ENCODE measurements at regions not wholly inside any gene's neighbourhood (a gene's known extent, or its start where the extent isn't known, plus 50 kb on each side); places are given as distances from the start of the nearest gene placed in this dataset.

DNA sequence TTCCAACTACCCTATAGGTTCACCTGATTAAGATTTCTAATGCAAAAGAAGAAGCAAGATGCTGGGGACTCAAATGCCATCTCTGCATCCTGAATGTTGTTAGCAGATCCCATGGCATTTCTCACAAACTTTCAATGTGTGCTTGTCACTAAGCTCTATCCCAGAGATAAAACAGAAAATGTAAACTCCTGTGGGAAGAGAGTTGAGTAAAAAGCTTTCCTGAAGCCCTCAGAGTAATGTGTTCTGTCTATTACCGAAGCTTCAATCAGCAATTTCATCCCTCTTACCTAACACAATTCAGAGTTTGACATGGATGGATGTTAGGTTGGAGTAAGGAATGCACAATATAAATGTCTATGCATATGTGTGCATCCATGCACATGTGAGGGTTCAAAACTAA is 829.9 kb upstream of the PRMT6 start:
- in situ Hi-C loops (cut with HindIII; ENCODE audit: low pct_ligation_motif_present, low pct_unique_long_range_greater_than_20kb, low sequenced_read_pairs) = no loop called here
- DNase-seq = no peak

DNA sequence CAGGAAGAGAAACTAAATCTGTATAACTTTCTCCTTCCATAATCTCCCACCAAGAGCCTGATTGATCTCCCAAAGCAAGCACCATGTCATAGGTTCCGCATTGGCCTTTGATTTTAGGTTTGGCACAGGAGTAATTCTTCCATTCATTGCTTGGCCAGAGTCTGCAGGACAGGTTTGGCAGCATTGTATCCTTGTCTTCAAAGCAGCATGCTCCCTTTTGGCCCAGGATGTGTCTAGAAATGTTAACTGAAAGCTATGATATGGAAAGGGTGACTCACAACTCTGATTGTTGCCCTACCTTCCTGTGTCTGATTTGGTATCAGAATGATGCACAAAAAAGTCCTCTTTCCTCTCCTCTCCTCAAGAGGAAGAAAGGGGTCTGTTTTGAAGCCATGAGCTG is 824.3 kb upstream of the PRMT6 start:
- in situ Hi-C loops (cut with HindIII; ENCODE audit: low pct_ligation_motif_present, low pct_unique_long_range_greater_than_20kb, low sequenced_read_pairs) = no loop called here
- DNase-seq = no peak

DNA sequence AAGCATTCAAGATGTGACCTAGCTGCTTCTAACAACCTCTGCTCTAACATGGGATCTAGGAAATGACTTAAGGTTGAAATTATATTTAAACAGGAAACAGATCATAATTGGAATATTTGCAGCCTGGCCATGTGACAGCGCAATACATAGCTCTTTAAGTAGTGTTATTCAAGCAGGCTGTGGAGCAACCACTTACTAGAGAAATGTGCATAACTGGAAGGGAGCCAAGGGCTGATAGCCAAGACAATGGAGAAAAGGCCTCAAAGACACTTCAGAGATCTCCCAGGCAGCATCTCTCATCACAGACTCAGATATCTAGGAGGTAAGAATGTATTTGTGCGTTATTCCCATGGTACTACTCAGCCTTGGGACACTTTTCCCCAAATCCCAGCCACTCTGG is 823.0 kb upstream of the PRMT6 start:
- DNase-seq = no peak
- in situ Hi-C loops (cut with HindIII; ENCODE audit: low pct_ligation_motif_present, low pct_unique_long_range_greater_than_20kb, low sequenced_read_pairs) = no loop called here

DNA sequence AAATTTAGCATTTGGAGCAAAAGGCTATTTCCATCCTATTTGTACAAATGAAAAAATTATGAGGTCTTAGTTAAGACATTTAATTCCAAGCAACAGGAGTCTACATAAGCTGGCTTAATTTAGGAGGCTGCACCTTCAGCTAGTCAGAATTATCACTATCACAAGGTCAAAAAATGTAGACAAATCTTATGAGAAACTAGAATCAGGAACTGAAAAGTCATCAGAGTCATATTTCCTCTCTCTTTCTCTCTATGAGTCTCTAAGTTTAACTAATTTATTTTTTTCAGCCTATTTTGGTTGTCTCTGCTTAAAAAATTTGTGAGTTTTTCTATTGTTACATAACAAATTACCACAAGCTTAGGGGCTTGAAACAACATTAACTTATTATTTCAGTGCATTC is 807.1 kb upstream of the PRMT6 start:
- in situ Hi-C loops (cut with HindIII; ENCODE audit: low pct_ligation_motif_present, low pct_unique_long_range_greater_than_20kb, low sequenced_read_pairs) = no loop called here

DNA sequence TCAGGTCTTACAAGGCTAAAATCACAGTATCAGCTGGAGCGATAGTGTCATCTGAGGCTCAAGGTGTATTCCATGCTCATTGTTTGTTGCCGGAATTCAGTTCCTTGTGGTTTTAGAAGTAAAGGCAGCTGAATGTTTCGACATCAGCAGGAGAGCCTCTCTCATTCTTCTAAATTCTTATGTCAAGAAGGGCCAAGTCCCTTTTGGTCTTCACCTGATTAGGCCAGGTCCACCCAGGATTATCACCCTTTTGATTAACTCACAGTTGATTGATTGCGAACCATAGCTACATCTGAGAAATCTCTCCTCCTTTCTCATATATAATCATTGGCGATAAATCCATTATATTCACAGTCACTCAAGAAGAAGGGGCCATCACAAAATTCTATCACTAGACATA is 806.7 kb upstream of the PRMT6 start:
- in situ Hi-C loops (cut with HindIII; ENCODE audit: low pct_ligation_motif_present, low pct_unique_long_range_greater_than_20kb, low sequenced_read_pairs) = no loop called here

More for the DNA sequence above, 807.1 kb upstream of the PRMT6 start:
- DNase-seq = no peak

DNA sequence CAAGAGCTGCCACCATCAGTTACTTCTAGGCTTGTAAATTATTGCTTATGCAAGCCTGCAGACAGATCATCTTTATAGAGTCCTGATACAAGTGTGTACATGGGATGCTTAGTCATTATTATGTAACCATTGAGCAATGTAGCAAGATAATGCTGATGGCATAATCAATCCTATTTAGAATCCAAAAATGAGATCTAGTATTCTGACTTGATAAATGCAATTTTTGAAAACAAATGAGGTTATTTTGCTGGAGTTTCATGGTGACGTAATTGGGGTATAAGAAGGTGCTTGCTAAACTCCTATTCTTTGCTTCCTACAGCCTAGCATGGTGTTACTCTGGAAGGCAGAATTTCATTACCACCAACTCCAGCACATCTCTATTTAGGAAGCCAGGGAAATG is 801.7 kb upstream of the PRMT6 start:
- DNase-seq = no peak
- in situ Hi-C loops (cut with HindIII; ENCODE audit: low pct_ligation_motif_present, low pct_unique_long_range_greater_than_20kb, low sequenced_read_pairs) = no loop called here

More for the DNA sequence above, 806.7 kb upstream of the PRMT6 start:
- no peak for DNase-seq

DNA sequence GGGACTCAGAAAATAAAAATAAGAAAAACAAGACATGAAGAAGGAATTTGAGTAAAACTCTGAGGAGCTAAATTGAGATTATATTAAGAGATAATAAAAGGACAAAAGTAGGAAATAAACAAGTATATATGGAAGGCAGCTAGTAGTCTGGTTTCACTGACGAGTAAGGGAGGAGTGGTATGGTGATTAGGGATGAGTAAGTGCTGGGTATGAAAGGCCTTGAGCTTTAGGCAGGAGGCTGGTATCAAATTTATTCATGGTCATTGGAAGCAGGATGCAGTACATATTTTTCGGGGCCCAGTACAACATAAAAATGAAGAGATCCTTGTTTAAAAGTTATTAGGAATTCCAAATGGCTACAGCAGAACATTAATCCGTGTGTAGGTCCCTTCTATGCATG is 789.7 kb upstream of the PRMT6 start:
- DNase-seq = no peak
- in situ Hi-C loops (cut with HindIII; ENCODE audit: low pct_ligation_motif_present, low pct_unique_long_range_greater_than_20kb, low sequenced_read_pairs) = no loop called here

DNA sequence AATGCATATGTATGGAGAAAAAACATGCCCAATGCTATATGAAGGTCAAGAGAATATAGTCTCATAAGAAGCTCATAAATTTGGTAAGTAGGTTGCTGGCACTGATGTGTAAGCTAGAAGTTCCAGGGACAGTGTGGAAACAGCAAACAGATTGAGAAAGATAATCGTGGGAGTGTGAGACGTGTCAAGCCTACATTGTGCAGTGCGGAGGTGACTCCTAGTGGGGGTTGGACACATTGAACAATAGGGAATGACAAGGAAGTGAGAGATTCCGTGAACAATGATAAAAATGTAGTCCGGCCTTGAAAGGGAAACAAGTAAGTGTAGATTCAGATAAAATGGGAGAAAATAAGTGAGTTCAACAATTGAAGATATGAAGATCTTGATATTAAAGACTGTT is 788.4 kb upstream of the PRMT6 start:
- in situ Hi-C loops (cut with HindIII; ENCODE audit: low pct_ligation_motif_present, low pct_unique_long_range_greater_than_20kb, low sequenced_read_pairs) = no loop called here
- DNase-seq = peak; percentile 22

DNA sequence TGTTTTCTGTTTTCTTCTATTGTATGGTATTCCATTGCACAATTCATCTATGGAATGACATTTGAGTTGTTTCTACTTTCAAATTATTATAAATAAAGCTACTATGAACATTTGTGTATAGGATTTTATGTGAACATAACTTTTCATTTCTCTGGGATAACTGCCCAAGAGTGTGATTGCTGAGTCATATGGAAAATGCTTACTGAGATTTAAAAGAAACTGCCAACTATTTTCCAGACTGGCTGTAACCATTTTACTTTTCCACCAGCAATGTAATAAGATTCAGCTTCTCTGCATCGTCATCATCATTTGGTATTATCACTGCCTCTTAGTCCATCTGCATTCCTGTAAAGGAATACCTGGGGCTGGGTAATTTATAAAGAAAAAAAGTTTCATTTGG is 779.6 kb upstream of the PRMT6 start:
- in situ Hi-C loops (cut with HindIII; ENCODE audit: low pct_ligation_motif_present, low pct_unique_long_range_greater_than_20kb, low sequenced_read_pairs) = no loop called here
- DNase-seq = no peak

DNA sequence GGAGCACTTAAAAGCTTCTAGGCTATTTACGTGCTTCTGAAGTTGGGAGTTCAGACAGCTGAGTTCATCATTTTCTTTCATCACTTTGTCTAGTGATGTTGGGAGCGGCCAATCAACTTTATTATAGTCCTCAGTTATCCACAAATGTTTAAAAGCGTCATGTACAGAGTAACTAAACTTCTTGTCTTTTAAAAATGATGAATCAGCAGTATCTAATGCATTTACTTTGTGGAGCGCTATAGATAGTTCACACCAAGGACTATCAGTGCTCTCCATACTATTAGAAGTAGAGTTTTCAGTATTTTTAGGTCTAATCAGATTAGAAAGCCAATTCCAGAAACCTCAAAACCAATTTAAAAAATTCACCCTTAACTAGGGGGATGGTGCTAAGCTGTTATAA is 778.7 kb upstream of the PRMT6 start:
- in situ Hi-C loops (cut with HindIII; ENCODE audit: low pct_ligation_motif_present, low pct_unique_long_range_greater_than_20kb, low sequenced_read_pairs) = no loop called here
- no peak for DNase-seq

DNA sequence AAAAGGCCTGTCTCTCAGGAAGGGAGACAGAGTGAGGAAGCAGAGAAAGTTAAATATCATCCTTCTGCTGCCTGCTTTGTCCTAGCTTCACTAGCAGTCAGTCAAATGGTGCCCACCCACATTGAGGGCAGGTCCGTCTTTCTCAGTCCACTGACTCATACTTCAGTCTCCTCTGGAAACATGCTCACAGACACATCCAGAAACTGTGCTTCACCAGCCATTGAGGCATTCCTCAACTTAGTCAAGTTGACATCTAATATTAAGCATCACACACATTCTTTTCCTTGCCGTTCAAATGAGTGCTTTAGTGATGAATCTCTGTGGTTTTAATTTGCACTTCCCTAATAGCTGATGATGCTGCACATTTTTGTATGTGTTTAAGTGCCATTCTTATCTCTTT is 777.8 kb upstream of the PRMT6 start:
- in situ Hi-C loops (cut with HindIII; ENCODE audit: low pct_ligation_motif_present, low pct_unique_long_range_greater_than_20kb, low sequenced_read_pairs) = no loop called here
- DNase-seq = no peak

DNA sequence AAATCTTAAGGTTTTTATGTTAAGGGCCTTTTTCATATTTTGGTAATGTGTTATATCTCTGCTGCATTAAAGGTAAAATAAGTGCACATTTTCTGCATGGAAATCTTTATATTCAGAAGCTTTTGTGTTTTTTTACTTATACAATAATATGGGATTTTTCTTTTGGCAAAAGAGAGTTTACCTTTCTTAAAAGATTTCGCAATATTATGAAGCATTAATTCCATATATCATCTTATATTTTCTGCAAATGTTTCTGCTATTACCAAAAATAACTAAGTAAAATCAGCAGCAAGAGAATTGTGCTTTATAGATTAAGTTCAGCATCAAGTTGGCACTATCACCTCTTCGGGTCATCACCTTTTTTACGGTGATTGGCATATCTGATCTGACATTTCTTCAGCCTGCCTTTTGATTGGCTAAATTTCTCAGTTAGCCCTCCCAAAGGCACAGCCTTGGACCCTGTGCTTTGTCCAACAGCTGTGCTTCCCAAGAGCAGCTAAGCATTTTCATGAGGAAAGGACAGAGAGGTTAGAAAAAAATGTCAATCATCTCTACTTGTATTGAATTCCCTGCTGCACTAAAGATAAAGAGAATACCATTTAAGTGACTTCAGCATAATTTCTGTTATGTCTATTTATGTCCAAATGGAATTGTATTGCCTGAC is 767.1 kb upstream of the PRMT6 start:
- no peak for DNase-seq
- in situ Hi-C loops (cut with HindIII; ENCODE audit: low pct_ligation_motif_present, low pct_unique_long_range_greater_than_20kb, low sequenced_read_pairs) = no loop called here

DNA sequence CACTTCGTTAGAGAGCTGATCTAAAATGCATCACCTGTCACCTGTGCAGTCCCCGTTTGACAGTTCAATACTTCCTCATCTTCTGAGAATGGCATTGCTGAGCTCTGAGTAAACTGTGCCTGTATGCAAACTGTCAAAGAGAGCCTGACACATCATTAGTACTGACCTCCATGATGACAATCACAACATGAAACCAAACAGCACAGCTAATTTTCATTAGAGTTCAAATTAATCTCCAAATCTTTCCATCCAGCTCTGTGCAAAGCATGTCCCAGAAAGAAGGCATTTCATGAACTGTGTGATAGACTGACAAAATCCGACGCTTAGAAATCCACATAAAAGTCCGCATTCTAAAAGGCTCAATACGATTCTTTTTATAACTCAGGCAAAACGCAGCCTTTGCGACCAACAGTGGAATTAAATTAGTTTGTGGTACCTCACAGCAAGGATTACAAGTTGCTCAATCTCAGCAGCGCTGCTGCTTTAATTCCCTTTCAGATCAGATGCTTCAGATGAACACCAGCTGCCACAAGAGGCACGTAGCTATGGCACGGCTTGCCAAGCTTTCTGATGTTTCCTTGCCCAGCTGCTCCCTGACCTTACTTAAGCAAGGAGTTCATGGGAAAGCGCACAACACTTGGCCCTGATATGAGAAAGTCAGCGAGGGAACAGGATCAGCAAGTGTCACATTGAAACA is 765.5 kb upstream of the PRMT6 start:
- in situ Hi-C loops (cut with HindIII; ENCODE audit: low pct_ligation_motif_present, low pct_unique_long_range_greater_than_20kb, low sequenced_read_pairs) = no loop called here
- no peak for DNase-seq

DNA sequence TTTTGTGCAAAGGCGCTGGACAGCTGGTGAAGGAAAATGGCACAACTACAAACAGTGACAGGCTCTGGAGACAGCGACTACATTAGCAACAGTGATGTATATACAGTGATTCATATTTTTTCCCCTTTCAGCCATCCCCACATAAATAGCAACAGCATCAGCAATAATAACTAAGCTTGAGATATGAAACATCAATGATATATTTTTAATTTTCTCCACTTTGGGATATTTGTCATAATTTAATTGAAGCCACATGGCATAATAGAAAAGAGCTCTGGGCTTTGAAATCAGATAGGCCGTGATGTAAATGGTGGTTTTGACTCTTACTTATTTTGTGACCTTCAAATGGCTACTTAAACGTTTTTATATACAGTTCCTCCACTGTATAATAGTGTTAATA is 764.3 kb upstream of the PRMT6 start:
- no peak for DNase-seq
- in situ Hi-C loops (cut with HindIII; ENCODE audit: low pct_ligation_motif_present, low pct_unique_long_range_greater_than_20kb, low sequenced_read_pairs) = no loop called here

DNA sequence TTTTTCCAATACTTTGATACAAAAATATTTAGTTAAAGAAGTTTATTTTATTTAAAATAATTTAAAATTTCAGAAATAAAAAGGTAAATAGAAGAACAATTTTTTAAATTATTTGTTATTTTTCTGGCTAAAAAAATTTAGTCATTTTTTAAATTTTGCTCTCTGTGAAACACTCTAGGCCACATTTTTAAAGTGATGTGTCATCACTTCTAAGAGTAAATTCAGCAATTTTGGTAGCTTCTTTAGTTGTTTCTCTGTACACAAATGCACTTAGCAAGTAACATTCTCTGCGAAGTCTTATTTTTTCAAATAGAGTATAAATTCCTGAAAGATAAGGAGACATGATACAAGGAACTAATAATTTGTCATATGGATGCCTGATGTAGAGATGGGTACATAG is 760.0 kb upstream of the PRMT6 start:
- DNase-seq = no peak
- in situ Hi-C loops (cut with HindIII; ENCODE audit: low pct_ligation_motif_present, low pct_unique_long_range_greater_than_20kb, low sequenced_read_pairs) = no loop called here

DNA sequence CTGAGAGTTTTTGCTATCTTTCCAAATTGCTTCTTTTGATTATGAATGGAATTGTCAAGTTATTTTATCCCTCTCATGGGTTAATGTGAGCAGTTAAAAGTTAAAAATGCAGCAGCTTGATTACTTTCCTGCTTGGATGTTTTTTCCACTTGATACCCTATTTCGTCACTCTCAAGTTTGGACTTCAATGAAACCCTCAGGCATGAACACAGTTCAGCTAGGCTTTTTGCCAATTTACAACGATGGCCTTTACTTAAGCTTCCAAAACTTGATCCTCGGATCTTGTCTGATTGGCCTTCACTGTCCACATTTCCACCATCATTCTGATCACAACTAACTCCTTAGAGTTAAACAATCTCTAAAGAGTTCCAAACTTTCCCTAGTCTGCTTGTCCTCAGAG is 752.4 kb upstream of the PRMT6 start:
- in situ Hi-C loops (cut with HindIII; ENCODE audit: low pct_ligation_motif_present, low pct_unique_long_range_greater_than_20kb, low sequenced_read_pairs) = no loop called here
- no peak for DNase-seq

DNA sequence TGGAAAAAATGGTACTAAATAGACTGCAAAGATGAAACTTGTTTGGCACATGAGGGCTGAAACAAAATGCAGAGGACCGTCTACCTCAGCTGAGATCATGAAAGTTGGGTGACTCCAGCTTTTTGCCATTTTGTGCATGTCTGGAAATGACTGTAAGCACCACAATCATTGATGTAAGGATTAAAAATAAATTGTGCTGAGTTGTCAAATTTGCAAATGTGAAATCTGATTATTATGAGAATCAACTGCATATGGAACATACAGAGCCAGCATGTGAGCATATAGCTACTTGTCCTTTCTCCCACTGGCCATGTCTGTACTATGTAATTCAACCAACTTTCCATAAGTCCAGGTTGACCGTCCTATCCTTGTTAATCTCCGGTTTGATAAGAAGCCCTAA is 736.9 kb upstream of the PRMT6 start:
- in situ Hi-C loops (cut with HindIII; ENCODE audit: low pct_ligation_motif_present, low pct_unique_long_range_greater_than_20kb, low sequenced_read_pairs) = no loop called here
- no peak for DNase-seq

DNA sequence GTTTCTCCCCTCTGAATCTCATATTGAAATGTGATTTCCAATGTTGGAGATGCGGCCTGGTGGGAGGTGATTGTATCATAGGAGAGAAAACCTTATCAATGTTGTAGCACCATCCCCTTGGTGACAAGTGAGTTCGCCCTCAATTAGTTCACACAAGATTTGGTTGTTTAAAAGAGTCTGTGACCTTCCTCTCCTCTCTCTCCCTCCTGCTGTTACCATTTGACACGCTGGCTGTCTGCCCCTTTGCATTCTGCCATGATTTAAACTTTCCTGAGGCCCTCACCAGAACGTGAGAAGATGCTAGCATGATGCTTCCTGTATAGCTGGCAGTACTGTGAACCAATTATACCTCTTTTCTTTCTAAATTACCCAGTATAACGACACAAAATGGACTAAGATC is 730.9 kb upstream of the PRMT6 start:
- in situ Hi-C loops (cut with HindIII; ENCODE audit: low pct_ligation_motif_present, low pct_unique_long_range_greater_than_20kb, low sequenced_read_pairs) = no loop called here
- DNase-seq = no peak

DNA sequence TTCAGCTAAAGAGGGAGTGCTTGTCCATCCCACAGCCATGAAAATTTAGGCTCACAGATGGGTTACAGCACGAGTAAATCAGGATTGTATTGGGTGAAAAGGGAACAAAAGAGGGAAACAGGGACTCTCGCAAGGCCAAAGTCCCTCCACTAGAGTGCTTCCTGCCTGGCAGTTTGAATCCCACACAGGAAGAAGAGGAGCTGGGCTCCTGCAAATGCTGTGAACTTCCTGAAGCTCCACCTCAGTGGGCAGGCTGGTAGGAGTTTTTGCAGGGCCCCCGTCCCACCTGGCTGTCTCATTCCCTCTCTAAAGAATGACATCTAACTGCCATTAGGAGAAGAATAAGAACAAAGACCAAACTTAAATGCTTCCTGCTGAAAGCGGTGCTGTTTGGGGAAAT is 712.0 kb upstream of the PRMT6 start:
- no peak for DNase-seq
- in situ Hi-C loops (cut with HindIII; ENCODE audit: low pct_ligation_motif_present, low pct_unique_long_range_greater_than_20kb, low sequenced_read_pairs) = no loop called here

DNA sequence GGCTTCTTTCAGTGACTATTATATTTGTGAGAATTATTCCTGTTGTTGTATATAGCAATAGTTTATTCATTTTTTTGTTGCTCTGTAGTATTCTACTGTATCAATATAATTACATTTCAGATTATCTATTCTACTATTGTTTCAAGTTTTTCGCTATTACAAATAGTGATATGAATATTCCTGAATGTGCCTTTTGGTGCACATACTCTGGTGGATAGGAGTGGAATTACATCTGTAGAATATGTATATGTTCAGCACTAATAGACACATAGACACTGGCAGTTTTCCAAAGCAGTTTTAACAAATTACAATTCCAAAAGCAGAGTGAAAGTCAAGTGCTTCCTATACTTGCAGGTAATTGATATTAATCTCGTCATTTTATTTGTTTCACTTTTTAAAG is 696.2 kb upstream of the PRMT6 start:
- DNase-seq = no peak
- in situ Hi-C loops (cut with HindIII; ENCODE audit: low pct_ligation_motif_present, low pct_unique_long_range_greater_than_20kb, low sequenced_read_pairs) = no loop called here

Data from ACHN (cell line).